Mucosa of rectum (tissue), 2 donors: ENCODE measurements at regions not wholly inside any gene's neighbourhood (a gene's known extent, or its start where the extent isn't known, plus 50 kb on each side); places are given as distances from the start of the nearest gene placed in this dataset.
"Not testable (repeated sequence)": the region's sequence is repeated elsewhere in the genome, so short reads cannot be mapped to it uniquely, and the experiment has no call there.

Experiments
- H3K27ac ChIP-seq, 2 donors: one replicate each; pipeline ENCODE4 v1.7.0; 2013; ENCODE audit warnings: inconsistent platforms in 2 of 2, low read depth in 2 of 2, low read length in 2 of 2
- H3K27me3 ChIP-seq, 2 donors: one replicate each; pipeline ENCODE4 v1.7.0; 2013; ENCODE audit warnings: low read length in 2 of 2; ENCODE audit not compliant: control insufficient read depth in 2 of 2, insufficient read depth in 2 of 2
- H3K36me3 ChIP-seq, 2 donors: one replicate each; pipeline ENCODE4 v1.7.0; 2013; ENCODE audit warnings: low read length in 2 of 2; ENCODE audit not compliant: control insufficient read depth in 2 of 2, insufficient read depth in 2 of 2
- H3K4me1 ChIP-seq, 2 donors: one replicate each; pipeline ENCODE4 v1.7.0; 2013; ENCODE audit warnings: low read length in 2 of 2, mild to moderate bottlenecking in 1 of 2; ENCODE audit not compliant: control insufficient read depth in 2 of 2, insufficient read depth in 2 of 2
- H3K4me3 ChIP-seq, 2 donors: one replicate each; pipeline ENCODE4 v1.7.0; 2013; ENCODE audit warnings: low read length in 2 of 2
- H3K9ac ChIP-seq, 2 donors: one replicate each; pipeline ENCODE4 v1.7.0; 2013; ENCODE audit warnings: low read length in 2 of 2, low read depth in 1 of 2, mild to moderate bottlenecking in 1 of 2
- H3K9me3 ChIP-seq, 2 donors: one replicate each; pipeline ENCODE4 v1.7.0; 2013; ENCODE audit warnings: low read length in 2 of 2; ENCODE audit not compliant: control insufficient read depth in 2 of 2
- donor health status: healthy.
- donor health status: Normal muscosa, but diverticular disease.

- no peaks in the 10 kb centered on the region for H3K27me3 ChIP-seq
- H3K4me3 ChIP-seq, result no peak overlapping the region
- H3K36me3 ChIP-seq, result no peaks in the 10 kb centered on the region
- no peaks in the 10 kb centered on the region for H3K9me3 ChIP-seq
- H3K4me1 ChIP-seq, result no peaks in the 10 kb centered on the region
- H3K27ac ChIP-seq, result no peak overlapping the region
- no peak overlapping the region for H3K9ac ChIP-seq
Observed at GRCh38 chr9:115469841-115470240, 351.9 kb upstream of the TNC start.

GRCh38 chr9:115473032-115473431 is 355.1 kb upstream of the TNC start:
- H3K9me3 ChIP-seq, H3K27ac ChIP-seq, H3K27me3 ChIP-seq, H3K36me3 ChIP-seq, H3K9ac ChIP-seq, H3K4me1 ChIP-seq, H3K4me3 ChIP-seq: not testable (repeated sequence)

- no peak overlapping the region for H3K4me3 ChIP-seq
- no peaks in the 10 kb centered on the region for H3K9me3 ChIP-seq
- H3K9ac ChIP-seq, result no peak overlapping the region
- no peak overlapping the region for H3K27ac ChIP-seq
- no peaks in the 10 kb centered on the region for H3K4me1 ChIP-seq
- H3K27me3 ChIP-seq, result no peaks in the 10 kb centered on the region
- H3K36me3 ChIP-seq, result no peaks in the 10 kb centered on the region
Observed at GRCh38 chr9:115481769-115482168, 363.8 kb upstream of the TNC start.

- no peaks in the 10 kb centered on the region for H3K27me3 ChIP-seq
- no peak overlapping the region for H3K9ac ChIP-seq
- no peaks in the 10 kb centered on the region for H3K9me3 ChIP-seq
- H3K4me1 ChIP-seq, result no peaks in the 10 kb centered on the region
- H3K4me3 ChIP-seq, result no peak overlapping the region
- H3K36me3 ChIP-seq, result no peaks in the 10 kb centered on the region
- no peak overlapping the region for H3K27ac ChIP-seq
Observed at GRCh38 chr9:115482747-115483146, 364.8 kb upstream of the TNC start.

GRCh38 chr9:115492869-115493268 is 374.9 kb upstream of the TNC start:
- Histone ChIP-seq H3K9me3 (no peaks in the 10 kb centered on the region), H3K9ac (no peak overlapping the region), H3K36me3 (no peaks in the 10 kb centered on the region), H3K27me3 (no peaks in the 10 kb centered on the region), H3K4me1 (peaks cover 0 to 7% of the 10 kb centered on the region in 2 donors), H3K27ac (no peak overlapping the region), H3K4me3 (no peak overlapping the region)

- no peaks in the 10 kb centered on the region for H3K9me3 ChIP-seq
- H3K4me3 ChIP-seq, result no peak overlapping the region
- H3K27ac ChIP-seq, result no peak overlapping the region
- H3K4me1 ChIP-seq, result peaks cover 0 to 7% of the 10 kb centered on the region in 2 donors
- H3K27me3 ChIP-seq, result no peaks in the 10 kb centered on the region
- no peaks in the 10 kb centered on the region for H3K36me3 ChIP-seq
- H3K9ac ChIP-seq, result no peak overlapping the region
Observed at GRCh38 chr9:115494393-115494792, 376.4 kb upstream of the TNC start.

- Histone ChIP-seq H3K4me1 (peaks cover 0 to 7% of the 10 kb centered on the region in 2 donors), H3K9ac (no peak overlapping the region), H3K27ac (peak overlapping the region in 1 of 2 donors; percentile 5), H3K9me3 (no peaks in the 10 kb centered on the region), H3K36me3 (no peaks in the 10 kb centered on the region), H3K4me3 (no peak overlapping the region), H3K27me3 (no peaks in the 10 kb centered on the region)
Observed at GRCh38 chr9:115495052-115495635, 377.2 kb upstream of the TNC start.

GRCh38 chr9:115495836-115496235 is 377.9 kb upstream of the TNC start:
- no peak overlapping the region for H3K27ac ChIP-seq
- no peaks in the 10 kb centered on the region for H3K9me3 ChIP-seq
- no peak overlapping the region for H3K4me3 ChIP-seq
- peaks cover 0 to 7% of the 10 kb centered on the region in 2 donors for H3K4me1 ChIP-seq
- no peaks in the 10 kb centered on the region for H3K36me3 ChIP-seq
- H3K27me3 ChIP-seq, result no peaks in the 10 kb centered on the region
- no peak overlapping the region for H3K9ac ChIP-seq

- Histone ChIP-seq H3K4me1 (peaks cover 0 to 7% of the 10 kb centered on the region in 2 donors), H3K9me3 (no peaks in the 10 kb centered on the region), H3K4me3 (no peak overlapping the region), H3K9ac (no peak overlapping the region), H3K27me3 (no peaks in the 10 kb centered on the region), H3K27ac (no peak overlapping the region), H3K36me3 (no peaks in the 10 kb centered on the region)
Observed at GRCh38 chr9:115498303-115498702, 380.3 kb upstream of the TNC start.

- Histone ChIP-seq H3K9me3 (no peaks in the 10 kb centered on the region), H3K4me3 (no peak overlapping the region), H3K27me3 (no peaks in the 10 kb centered on the region), H3K4me1 (no peaks in the 10 kb centered on the region), H3K27ac (no peak overlapping the region), H3K9ac (no peak overlapping the region), H3K36me3 (no peaks in the 10 kb centered on the region)
Observed at GRCh38 chr9:115507148-115507547, 389.2 kb upstream of the TNC start.

GRCh38 chr9:115513148-115513547 is 395.2 kb upstream of the TNC start:
- no peak overlapping the region for H3K27ac ChIP-seq
- H3K4me1 ChIP-seq, result no peaks in the 10 kb centered on the region
- H3K36me3 ChIP-seq, result no peaks in the 10 kb centered on the region
- H3K27me3 ChIP-seq, result no peaks in the 10 kb centered on the region
- H3K9me3 ChIP-seq, result no peaks in the 10 kb centered on the region
- H3K9ac ChIP-seq, result no peak overlapping the region
- H3K4me3 ChIP-seq, result no peak overlapping the region
